ENCODE measurements at regions not wholly inside any gene's neighbourhood (a gene's known extent, or its start where the extent isn't known, plus 50 kb on each side); places are given as distances from the start of the nearest gene placed in this dataset.
A peak's percentile ranks its signal among the peaks of the same experiment; 100 is the strongest.

DNA sequence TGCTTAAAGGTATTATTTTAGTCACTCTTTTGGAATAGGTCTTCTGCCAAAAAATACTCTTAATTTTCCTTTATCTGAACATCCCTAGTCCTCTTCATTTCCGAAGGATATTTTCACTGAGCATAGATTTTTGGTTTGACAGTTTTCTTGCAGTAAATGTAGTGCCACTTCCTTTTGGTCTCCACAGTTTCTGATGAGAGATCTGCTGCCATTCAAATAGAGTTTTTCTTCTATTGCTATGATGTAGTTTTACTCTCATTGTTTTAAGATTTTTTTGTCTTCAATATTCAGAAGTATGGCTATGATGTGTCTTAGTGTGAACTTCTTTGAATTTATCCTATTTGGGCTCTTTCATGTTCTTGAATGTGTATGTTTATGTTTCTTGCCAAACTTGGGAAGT lies 281.1 kb upstream of the SORL1-AS1 start:
- TF ChIP-seq, protein P1, sequence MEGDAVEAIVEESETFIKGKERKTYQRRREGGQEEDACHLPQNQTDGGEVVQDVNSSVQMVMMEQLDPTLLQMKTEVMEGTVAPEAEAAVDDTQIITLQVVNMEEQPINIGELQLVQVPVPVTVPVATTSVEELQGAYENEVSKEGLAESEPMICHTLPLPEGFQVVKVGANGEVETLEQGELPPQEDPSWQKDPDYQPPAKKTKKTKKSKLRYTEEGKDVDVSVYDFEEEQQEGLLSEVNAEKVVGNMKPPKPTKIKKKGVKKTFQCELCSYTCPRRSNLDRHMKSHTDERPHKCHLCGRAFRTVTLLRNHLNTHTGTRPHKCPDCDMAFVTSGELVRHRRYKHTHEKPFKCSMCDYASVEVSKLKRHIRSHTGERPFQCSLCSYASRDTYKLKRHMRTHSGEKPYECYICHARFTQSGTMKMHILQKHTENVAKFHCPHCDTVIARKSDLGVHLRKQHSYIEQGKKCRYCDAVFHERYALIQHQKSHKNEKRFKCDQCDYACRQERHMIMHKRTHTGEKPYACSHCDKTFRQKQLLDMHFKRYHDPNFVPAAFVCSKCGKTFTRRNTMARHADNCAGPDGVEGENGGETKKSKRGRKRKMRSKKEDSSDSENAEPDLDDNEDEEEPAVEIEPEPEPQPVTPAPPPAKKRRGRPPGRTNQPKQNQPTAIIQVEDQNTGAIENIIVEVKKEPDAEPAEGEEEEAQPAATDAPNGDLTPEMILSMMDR (IDR thresholded peaks at IDR 0.05): no peak
- ATAC-seq: no peak
- peaks cover 4% of the 10 kb centered on the region for H3K9me3 ChIP-seq
- intact Hi-C loops (cut with DNase I, micrococcal nuclease): no loop called here
- H3K4me1 ChIP-seq (ENCODE audit: low read depth): peaks cover 4% of the 10 kb centered on the region
- DNase-seq: no peak
- H3K4me3 ChIP-seq: no peak overlapping the region
- H3K36me3 ChIP-seq (ENCODE audit: low read depth): no peaks in the 10 kb centered on the region

DNA sequence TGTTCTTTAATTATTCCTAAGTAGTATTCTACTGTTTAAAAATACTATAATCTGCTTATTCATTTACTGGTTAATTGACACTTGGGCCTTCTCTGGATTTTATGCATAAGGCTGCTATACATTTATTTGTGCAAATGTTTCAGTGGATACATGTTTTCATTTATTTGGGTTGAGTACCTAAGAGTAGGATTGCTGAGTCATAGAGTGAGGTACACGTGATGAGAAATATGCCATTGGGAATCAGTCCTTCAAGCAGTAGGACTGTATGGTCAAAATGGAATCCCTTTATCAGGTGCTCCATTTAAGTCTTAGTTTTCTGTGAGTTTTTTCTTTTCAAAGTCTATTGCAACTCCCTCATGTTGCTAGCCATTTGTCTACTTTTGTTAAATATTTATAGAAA lies 275.2 kb upstream of the SORL1-AS1 start:
- TF ChIP-seq, protein P1 (IDR thresholded peaks at IDR 0.05): no peak
- no peak for ATAC-seq
- H3K9me3 ChIP-seq: no peaks in the 10 kb centered on the region
- intact Hi-C loops (cut with DNase I, micrococcal nuclease): no loop called here
- no peaks in the 10 kb centered on the region for H3K4me1 ChIP-seq (ENCODE audit: low read depth)
- no peaks in the 10 kb centered on the region for H3K36me3 ChIP-seq (ENCODE audit: low read depth)
- no peak for DNase-seq
- no peak overlapping the region for H3K4me3 ChIP-seq

DNA sequence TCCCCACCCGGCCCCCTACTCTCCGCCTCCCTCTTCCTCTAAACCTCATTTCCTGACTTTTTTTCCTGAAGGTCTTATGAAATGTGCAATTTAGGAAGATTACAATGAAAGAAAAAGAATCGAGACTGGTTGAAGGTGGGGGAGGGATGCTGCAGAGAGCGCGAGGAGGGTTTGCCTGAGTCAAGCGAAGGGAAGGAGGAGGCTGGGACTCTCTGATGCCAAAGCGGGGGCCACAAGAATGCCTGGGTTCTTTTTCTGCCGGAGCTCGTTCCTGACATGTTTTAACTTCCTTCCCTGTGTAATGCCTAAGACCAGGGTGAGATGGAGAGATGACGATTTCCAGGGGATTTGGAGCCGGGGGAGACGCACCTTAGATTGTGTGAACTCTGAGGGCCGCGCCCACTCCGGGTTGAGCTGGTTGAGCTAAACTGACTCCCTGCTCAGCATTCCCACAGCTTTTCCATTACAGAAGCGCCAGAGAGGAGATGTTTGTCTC lies 270.5 kb upstream of the SORL1-AS1 start:
- no peaks in the 10 kb centered on the region for H3K9me3 ChIP-seq
- intact Hi-C loops (cut with DNase I, micrococcal nuclease): no loop called here
- peak in 1 of 3 donors; percentile 23 for DNase-seq
- ATAC-seq: no peak
- no peak overlapping the region for H3K4me3 ChIP-seq
- TF ChIP-seq, protein P1 (IDR thresholded peaks at IDR 0.05): no peak
- H3K36me3 ChIP-seq (ENCODE audit: low read depth): no peaks in the 10 kb centered on the region
- H3K4me1 ChIP-seq (ENCODE audit: low read depth): no peaks in the 10 kb centered on the region

DNA sequence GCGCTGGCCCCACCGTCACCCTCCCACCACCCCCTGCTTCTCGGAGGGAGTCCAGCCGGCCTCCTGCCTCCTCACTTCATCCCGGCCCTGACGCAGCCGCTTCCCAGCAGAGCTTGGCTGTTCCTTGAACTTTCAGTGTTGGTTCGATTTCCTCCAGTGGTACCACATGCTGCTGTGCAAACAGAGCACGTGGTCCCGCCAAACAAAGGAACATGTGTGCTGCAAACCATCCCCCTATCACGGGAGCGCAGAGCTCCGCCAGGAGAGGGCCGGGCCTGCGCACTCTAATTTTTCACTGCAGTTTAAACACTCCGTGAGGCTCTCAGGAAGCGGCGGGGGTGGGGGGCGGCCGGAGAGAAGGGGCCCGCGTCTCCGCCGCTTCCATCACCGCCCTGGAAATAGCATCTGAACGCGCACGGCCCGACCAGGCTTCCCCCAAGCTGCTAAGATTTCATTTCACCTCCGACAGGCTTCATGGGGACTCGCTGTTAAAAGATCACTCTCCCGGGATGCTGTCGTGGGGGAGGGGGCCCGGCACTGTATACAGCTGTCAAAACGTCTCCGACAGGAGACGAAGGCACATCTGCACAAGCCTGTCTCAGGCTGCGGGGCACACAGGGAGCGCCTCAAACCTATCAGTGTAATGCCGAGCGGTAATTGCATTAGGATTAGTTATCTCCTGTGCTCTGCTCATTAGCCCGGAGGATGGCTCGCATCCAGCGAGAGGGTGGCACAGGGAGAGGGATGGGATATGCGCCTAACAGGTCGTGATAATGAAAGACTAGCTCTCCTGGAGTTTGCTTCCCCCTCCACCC lies 269.9 kb upstream of the SORL1-AS1 start:
- Histone ChIP-seq H3K4me3 (no peak overlapping the region), H3K4me1 (ENCODE audit: low read depth) (no peaks in the 10 kb centered on the region), H3K9me3 (no peaks in the 10 kb centered on the region), H3K36me3 (ENCODE audit: low read depth) (no peaks in the 10 kb centered on the region)
- intact Hi-C loops (cut with DNase I, micrococcal nuclease): no loop called here
- DNase-seq: peak; percentile 27 to 64 (median 28)
- peak; percentile 55 for ATAC-seq
- TF ChIP-seq, protein P1 (IDR thresholded peaks at IDR 0.05): no peak

DNA sequence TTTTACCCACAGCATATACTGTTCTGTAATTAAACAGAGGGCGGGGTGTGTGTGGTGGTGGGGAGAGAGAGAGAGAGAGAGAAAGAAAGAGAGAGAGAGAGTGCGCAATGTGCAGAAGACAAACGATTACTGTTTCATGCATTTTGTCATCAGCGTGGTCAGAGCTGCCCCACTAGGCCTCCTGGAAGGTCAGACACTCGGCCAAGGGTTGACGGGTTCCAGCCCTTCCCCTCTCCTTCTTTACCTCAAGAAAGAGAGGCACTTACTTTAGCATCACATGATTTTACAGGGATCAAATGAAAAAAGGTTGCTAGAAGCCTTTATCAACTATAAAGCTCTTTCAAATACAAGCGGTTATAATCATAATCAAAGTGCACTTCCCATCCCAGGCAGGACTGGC lies 269.2 kb upstream of the SORL1-AS1 start:
- TF ChIP-seq, protein P1 (IDR thresholded peaks at IDR 0.05): no peak
- no peak for ATAC-seq
- intact Hi-C loops (cut with DNase I, micrococcal nuclease): no loop called here
- no peak for DNase-seq
- no peak overlapping the region for H3K4me3 ChIP-seq
- no peaks in the 10 kb centered on the region for H3K36me3 ChIP-seq (ENCODE audit: low read depth)
- no peaks in the 10 kb centered on the region for H3K9me3 ChIP-seq
- H3K4me1 ChIP-seq (ENCODE audit: low read depth): no peaks in the 10 kb centered on the region

Measured in mucosa of descending colon (tissue), 3 donors.